HG03520 (cell line): ENCODE measurements at regions not wholly inside any gene's neighbourhood (a gene's known extent, or its start where the extent isn't known, plus 50 kb on each side); places are given as distances from the start of the nearest gene placed in this dataset.
"Not testable (repeated sequence)": the region's sequence is repeated elsewhere in the genome, so short reads cannot be mapped to it uniquely, and the experiment has no call there.

ENCODE experiments used
- ATAC-seq: cut with Tn5 transposase; IDR thresholded peaks from one replicate; pipeline ENCODE4 v1.9.1; 2021; ENCODE audit warnings: mild to moderate bottlenecking, moderate library complexity; ENCODE audit not compliant: unreplicated experiment

DNA sequence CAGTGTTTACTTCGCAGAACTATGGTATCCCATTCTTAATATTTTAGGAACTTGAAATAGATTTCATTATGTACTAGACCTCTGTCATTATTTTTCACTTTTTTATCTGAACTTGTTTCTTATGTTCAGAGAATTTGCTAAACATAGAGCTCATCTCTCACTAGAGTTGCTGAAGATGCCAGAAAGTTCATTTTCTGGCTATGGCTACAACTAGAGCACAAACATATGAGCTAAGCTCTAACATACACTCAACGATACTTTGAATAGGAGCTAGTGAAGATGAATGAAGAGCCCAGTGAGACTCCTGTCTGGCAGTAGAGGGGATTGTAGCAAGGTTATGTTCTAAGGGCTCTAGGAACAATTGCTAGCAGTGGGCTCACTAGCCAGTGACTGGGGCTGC, 582.2 kb downstream of the KIF4B start:
- ATAC-seq: no peak

DNA sequence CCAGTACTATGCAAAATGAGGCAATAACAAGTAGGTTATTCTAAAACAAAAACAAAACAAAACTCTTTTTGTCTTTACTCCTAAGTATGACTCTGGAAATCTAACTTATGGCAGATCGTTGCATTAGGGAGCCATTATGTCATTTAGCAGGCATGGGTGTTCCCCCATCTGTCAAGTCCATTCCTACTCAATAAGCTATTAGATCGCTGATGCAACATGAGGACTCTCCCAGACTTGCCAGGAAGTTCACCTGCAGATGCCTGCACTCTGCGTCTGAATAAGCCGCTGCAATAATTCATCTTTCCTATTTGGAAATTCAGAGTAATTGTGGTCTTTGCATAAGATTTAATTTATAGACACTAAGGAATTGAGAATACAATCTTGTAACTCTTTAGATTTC, 585.0 kb downstream of the KIF4B start:
- no peak for ATAC-seq

DNA sequence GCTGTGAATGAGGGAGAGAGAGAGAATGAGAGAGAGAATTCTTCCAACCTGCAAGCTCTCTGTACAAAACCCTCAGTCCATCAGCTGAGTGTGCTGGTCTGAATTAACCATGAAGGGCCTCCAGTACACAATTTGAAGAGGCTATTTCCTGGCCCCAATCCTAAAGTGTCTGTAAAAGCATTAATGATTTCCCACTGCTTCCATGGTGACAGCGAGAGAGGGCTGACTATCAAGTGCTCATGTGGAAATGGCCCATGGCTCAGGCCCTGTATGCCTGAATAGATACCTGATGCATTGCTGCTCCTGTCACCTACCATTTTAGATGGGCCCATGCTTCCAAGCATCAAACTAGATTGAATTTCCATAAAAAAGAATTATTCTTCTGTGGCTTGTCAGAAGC, 592.4 kb downstream of the KIF4B start:
- no peak for ATAC-seq

DNA sequence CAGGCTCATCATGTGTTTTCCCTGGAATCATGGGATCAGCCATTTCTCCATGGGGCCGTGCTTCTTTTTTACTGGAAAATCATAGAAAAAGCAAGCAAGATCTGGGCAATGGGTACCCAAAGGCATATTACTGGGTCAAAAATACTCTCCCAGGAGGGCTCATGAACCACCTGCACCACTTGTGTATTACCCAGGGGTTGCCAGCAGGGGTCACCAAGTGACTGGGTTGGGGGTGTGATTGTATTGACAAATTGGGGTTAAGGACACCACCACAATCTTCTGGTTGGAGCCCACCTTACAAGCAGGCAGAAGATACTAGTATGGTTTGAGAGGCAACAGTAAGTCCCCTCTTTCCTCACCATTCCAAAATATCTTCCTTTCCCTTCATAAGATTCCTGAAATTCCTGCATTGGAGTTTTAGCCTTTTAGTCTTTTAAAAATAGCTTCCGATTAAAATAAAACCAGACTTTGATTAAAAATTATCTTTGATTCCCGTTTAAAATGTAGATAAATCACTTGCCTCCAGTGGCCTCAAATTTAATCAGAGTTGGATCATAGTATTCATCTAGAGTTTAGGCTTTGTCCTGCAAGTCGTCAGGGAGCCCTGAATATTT, 603.3 kb downstream of the KIF4B start:
- ATAC-seq: peak; percentile 78

DNA sequence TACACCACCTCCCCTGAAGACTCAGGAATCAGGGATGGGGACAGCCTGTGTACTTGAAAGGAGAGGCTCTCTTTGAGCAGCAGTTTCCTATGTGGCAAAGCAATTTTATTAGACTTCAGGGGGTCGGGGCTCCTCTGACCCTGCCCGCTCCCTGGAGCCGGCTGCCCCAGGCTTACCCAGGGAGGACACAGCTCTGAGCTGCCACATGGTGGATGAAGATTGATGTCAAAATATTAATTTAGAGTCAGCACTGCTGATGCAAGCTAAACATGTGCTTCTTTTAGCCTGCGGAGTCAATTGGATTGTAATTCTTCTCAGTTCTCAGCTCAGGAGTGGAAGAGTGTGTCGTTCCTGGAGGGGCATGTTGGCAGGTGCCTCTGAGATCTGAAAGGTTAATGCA, 606.1 kb downstream of the KIF4B start:
- ATAC-seq: no peak

DNA sequence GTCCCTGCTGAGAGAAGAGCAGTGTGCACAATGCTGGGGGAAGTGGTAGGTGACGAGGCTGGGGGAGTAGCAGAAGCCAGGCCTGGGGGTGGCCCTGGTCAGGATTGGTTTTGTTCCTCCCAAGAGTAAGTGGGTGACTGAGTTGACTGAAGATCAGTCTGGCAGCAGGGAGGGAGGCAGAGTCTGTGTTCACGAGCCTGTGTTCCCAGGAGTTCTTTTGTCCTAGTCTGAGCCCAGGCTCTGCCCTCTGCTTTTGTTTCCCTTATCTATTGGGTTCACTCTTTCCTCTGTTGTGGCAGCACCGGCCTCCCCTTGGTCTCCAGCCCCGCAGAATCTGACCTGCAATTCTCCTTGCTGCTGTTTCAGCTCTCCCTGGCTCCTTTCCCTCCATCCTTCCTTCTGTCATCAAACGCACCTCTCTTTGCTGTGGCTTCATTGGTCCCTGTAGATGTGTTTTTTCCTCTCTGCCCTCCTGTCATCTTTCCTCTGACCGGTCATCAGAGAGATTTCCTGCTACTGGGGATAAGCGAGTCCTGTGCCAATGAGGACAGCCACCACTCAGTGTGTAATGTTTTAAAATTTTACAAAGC, 607.4 kb downstream of the KIF4B start:
- ATAC-seq: no peak

DNA sequence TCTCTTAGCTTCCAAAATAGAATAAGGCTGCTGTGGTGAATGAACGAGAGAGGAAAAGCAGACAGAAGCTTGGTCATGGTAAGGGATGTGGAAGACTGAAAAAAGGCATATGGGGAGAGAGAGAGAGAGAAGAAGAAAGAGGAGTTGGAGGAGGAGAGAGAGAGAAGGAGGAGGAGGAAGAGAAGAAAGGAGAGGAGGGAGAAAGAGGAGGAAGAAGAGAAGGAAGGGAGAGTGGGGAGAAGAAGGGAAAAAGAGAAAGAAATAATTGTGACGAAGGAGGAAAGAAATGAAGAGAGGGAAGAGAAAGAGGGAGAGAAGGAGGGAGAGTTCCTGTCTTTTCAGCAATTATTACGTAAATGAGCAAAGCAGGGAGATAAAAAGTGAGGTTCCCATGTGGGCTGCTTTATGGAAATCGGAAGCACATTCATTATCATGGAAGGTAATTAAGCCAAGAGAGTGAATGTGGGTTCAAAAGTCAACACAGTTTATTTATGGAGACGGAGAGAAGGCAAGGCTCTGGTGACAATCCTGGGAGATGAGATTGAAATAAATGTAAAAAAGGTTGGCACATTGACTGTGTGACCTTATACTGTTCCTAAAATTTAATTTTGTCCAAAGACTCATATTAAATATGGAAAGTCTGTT, 611.2 kb downstream of the KIF4B start:
- ATAC-seq: no peak

DNA sequence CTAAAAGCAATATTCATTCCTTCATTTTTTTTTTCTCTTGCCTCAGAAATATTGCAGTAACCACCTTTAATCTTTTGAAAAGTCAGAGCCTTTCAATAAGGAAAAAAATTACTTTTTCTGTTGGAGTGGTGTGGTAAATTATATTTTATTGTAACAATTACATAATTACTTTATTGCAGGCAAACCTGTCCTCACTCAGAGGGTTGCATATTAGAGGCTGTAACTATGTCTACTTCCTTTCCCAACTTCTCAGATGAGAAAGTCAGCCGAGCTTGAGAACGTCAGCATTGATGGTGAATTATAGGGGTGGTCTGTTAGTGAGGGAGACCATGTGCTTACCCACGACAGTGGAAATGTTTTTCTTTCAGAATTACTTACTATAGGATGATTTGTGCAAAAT, 611.8 kb downstream of the KIF4B start:
- ATAC-seq: no peak

DNA sequence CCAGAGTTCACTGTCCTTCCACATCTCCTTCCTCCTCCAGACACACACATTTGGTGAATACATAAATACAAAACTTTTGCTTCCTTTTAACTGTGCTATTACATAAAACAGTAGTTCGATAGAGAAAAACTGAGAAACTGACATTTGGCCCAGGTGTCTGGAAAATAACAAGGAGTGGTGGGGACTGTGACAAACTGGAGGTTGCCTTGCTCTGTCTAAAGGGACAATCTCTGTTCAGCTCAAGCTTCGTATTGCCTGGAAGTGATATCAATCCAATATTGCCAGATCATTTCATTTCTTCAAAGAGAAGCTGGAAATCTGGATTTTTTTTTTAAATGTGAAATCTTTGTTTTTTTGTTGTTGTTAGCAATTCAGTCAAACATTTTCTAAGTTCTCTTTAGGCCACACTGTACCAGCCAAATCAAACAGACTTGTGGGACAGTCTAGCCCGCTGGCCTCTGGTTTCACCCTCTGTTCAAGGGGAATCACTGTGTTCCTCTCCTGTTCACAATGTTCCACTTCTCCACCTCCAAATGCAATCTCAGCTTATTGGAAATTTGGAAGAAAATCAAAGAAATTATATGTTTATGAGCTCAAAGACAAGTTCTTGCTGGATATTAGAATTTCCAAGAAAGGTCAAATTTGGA, 612.5 kb downstream of the KIF4B start:
- ATAC-seq: no peak

DNA sequence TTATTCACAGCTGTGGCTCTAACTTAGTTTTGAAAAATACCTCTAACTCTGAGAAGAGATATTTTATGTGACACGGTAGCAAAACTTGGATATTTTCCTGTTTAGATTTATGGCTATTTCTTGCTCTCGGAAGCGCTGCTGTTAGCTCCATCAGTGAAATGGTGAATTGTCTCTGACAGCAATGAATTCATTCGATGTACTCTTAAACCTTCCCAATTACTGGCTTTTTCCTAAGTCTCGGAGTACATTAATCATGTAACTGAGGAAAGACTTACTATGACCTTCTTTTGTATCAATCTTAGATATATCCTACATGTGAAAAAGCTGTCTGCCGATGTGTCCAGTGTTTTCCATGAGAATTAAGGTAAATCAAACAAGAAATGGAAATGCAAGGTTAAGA, 613.0 kb downstream of the KIF4B start:
- ATAC-seq: no peak

DNA sequence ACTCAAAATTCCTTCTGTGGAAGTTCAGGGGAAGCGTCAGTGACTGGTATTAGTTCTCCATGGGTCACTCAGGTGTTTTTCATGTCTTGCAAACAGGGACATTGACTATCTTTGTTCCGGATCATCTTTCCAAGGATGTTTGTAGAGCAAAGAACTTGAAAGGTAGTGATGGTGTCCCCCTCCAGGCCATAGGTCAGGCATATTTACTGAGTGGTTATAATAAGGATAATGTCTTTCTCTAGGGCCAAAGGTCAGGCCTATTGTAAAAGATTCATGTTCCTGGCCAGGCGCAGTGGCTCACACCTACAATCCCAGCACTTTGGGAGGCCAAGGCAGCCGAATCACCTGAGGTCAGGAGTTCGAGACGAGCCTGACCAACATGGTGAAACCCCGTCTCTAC, 614.8 kb downstream of the KIF4B start:
- no peak for ATAC-seq

DNA sequence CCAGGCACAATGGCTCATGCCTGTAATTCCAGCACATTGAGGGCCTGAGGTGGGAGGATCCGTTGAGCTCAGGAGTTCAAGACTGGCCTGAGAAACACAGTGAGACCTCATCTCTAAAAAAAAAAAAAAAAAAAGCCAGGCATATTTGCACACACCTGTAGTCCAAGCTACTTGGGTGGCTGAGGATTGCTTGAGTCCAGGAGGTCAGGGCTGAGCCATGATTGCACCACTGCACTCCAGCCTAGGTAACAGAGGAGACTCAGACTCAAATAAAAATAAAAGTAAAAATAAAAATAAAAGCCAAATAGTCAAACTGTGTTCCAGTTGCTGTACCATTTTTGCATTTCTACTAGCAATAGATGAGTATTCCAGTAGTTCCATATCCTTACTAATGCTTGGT, 616.0 kb downstream of the KIF4B start:
- ATAC-seq: no peak

DNA sequence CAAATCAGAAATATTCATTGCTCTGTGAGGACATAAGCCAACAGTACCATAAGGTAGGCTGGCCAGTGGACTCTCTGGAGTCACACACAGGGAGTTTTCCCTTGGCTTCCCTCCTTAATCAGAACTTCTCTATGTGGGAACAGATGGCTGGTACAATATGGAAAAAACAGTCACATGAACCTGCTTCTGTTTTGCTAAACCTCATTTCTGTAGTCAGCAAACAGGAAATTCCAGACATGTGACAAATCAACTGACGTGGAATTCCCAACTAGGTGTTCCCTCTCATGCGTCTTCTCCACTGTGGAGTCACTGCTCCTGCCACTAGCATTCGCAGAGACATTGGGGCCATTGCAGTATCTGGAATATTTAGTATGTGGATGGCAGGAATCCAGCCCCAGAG, 617.6 kb downstream of the KIF4B start:
- ATAC-seq: no peak

DNA sequence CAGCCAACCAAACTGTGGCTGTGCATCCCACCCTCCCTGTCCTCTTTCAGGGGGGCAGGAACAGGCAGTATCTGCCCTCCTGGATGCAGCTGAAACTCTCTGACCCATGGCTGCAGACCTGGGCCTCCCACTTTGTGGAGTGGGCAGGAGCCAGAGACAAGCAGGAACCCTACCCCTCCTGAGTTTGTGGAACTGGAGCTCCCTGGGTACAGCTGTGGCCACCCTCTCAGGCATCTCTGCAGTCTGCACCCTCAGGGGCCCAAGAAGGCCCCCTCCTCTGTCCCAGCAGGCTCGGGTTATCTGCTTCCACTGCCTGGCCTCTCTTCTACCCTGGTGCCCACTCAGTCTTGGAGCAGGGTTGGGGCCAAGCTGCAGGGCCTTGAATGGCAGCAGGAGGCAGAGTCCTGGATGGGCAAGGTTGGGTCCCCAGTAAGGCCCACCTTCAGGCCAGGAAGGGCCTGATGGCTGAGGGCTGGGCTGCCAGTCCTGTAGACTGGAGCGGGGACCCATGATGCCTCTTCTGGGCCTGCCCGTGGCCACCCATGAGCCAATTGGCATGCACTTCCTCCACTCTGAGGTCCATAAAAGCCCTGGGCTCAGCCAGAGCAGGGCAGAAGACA, 619.9 kb downstream of the KIF4B start:
- ATAC-seq: no peak

DNA sequence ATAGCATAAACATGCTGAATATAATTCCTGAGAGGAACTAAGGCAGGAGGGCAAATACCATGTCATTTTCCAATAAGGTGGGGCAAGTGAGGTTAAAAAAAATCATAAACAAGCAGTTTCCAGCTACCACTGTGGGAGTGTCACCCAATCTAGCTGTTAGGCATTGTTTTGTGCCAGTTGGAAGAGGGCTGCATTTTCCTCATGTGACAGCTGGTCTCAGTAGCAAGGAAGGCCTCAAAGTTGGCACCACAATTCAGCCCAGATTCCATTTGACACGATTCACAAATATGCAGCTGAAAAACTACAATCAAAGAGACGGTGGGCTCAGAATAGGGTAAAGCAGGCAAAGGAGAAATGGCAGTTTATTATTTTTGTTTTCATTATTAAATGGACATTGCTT, 636.1 kb downstream of the KIF4B start:
- no peak for ATAC-seq

DNA sequence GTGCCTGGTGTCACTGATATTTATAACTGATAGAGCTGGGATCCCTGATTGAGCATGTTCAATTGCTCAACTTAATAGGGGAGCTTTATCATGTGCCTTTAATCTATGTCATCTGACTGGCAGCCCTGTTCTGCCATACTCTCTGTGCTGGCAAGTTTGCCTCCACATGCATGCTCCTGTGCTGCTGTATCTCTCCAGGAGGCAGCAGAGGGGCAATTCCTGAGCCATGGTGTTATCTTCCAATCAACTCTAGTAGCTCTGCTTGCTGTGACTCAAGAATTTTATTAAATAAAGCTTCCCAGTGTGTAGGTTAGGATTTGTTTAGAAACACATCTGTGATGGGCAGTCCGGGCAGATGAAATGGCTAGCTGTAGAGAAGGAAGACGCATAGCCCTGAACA, 642.0 kb downstream of the KIF4B start:
- no peak for ATAC-seq

DNA sequence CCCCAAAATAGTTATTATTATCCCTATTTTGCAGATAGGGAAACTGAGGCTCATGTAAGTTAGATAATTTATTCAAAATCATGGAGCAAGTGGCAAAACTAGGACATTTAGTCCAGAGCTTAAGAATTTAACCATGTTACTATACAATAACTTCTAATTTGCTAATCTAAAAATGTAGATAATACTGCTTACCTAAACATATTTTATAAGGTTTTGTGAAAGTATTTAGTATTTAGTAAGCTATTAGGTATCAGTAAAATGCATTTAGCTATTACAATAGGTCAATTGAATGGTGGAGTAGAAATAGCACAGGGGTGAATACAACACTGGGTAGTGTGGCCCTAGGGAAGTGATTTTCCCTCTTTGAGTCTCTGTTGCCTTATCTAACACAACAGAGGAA, 648.3 kb downstream of the KIF4B start:
- ATAC-seq: no peak

DNA sequence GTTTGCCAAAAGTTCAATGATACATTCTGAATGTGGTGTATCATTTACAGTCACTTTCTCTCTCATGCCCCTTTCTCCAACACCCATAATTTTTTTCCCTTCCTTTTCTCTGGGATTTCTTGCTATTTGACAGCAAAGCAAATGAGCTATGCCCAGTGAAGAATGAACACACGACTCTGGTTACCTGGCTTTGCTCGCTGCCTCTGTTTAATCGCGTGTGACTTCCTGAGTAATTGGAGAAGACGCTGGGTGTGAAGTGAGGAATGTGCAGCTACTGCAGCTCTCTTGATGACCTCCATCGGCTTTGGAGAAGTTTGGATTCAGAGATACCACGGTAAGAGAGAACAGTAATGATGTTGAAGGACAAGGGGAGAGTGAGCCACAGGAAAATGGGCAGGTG, 651.8 kb downstream of the KIF4B start:
- ATAC-seq: no peak

DNA sequence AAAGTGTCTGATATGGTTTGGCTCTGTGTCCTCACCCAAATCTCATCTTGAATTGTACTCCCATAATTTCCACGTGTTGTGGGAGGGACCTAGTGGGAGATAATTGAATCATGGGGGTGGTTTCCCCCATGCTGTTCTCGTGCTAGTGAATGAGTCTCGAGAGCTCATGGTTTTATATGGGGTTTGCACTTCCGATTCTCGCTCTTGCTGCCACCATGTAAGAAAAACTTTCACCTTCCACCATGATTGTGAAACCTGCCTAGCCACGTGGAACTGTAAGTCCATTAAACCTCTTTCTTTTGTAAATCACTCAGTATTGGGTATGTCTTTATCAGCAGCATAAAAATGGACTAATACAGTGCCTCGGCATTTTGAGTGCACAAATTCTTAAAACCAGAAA, 655.0 kb upstream of the SGCD start:
- not testable (repeated sequence) for ATAC-seq

DNA sequence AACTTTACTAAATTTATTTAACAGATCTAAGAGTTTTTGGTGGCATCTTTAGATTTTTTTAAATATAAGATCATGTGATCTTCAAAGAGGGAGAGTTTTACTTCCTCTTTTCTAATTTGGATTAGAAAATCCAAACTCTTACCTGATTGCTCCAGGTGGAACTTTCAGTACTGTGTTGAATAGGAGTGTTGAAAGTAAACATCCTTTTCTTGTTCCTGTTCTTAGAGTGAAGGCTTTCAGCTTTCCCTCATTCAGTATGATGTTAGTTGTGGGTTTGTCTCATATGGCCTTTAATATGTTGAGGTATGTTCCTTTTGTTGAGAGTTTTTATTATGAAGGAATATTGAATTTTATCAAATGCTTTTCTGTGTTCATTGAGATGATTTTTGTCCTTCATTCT, 650.0 kb upstream of the SGCD start:
- peak; percentile 41 for ATAC-seq

DNA sequence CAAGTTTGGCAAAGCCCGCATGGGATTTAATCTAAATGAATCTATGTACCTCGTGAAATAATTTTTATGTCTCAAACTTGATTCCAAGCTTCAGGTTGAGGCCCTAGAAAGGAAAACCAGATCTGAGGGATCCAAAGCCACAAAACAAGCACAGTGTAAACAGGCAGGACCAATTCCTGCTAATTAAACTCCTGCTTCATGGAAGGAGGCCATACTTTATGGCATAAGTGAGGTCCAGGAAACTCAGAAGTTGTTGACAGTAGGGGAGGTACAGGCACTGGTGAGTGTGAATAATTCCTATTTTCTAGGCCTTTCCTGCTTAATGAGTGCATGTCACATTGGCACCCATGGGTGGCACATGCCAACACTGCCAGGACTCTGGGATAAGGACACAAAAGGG, 648.6 kb upstream of the SGCD start:
- no peak for ATAC-seq

DNA sequence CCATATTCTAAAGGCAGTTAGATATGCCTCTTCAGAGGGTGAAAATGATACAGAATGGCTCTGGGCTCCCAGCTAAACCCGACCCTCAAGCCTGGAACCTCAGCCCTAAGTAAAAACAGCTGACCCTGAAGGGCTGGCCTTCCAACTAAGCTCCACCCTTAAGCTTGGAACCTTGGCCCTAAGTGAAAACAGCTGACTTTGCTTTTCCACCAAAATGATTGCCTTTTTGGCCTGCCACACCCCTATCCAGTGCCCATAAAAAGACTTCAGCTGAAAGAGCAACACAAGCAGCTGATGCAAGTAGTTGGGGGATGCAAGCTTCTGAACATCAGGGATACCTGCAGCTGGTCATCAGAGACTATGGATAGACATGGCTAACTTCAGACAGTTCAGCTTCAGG, 647.4 kb upstream of the SGCD start:
- no peak for ATAC-seq
